ENCODE measurements at regions not wholly inside any gene's neighbourhood (a gene's known extent, or its start where the extent isn't known, plus 50 kb on each side); places are given as distances from the start of the nearest gene placed in this dataset.

GRCh38 chr11:116310698-116311097 is 462.1 kb downstream of the BUD13 start:
- H2AFZ ChIP-seq (ENCODE audit: low read depth, low read length): no peak overlapping the region

DNA sequence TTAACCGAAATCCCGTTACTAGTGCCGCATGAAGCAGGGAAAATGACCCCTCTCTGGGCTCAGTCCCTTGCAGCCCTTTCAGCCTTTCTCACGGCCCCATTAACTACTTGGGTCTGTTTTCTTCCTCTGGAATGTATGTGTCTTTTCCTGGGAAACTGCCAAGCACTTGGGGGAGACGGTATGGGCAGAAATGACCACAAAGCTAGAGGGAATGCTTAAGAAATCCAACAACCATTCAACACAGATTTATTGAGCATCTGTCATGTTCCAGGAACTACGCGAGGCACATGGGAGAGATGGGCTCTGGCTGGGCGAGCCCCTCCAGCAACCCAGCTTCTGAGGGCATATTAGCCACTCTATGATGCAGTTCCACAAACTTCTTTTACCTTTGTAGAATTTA is 462.6 kb downstream of the BUD13 start:
- Histone ChIP-seq H4K20me1 (ENCODE audit: insufficient read depth) (no peaks in the 10 kb centered on the region), H3K9me2 (ENCODE audit: insufficient read depth, low read length) (no peaks in the 10 kb centered on the region), H3K4me3 (ENCODE audit: low read length) (no peak overlapping the region), H3K36me3 (ENCODE audit: insufficient read depth, low read length) (no peaks in the 10 kb centered on the region), H3K9me3 (ENCODE audit: low read length) (no peaks in the 10 kb centered on the region), H3K79me2 (replicated peaks; ENCODE audit: insufficient read depth, low read length) (no peaks in the 10 kb centered on the region), H3K4me2 (ENCODE audit: low read length) (no peak overlapping the region), H2AFZ (ENCODE audit: low read depth, low read length) (no peak overlapping the region), H3K9ac (ENCODE audit: low read length) (no peak overlapping the region), H3F3A (ENCODE audit: insufficient read depth, low read length, poor library complexity, severe bottlenecking) (no peaks in the 10 kb centered on the region), H3K27me3 (ENCODE audit: insufficient read depth, low read depth, low read length) (no peaks in the 10 kb centered on the region), H3K27ac (ENCODE audit: low read length) (no peak overlapping the region)
- TF ChIP-seq REST (IDR thresholded peaks at IDR 0.05; ENCODE audit: borderline replicate concordance) (no peak), SMC3 (conservative IDR thresholded peaks at IDR 0.05; ENCODE audit: poor library complexity) (no peak), EZH2 (IDR thresholded peaks at IDR 0.05; ENCODE audit: borderline replicate concordance, insufficient read depth, low read length, poor library complexity, severe bottlenecking) (no peak)

More at GRCh38 chr11:116310698-116311097, 462.1 kb downstream of the BUD13 start:
- TF ChIP-seq RAD21 (conservative IDR thresholded peaks at IDR 0.05): no peak
- TF ChIP-seq TAF1 (IDR thresholded peaks at IDR 0.05; ENCODE audit: low read depth): no peak
- no peak for TF ChIP-seq EP300 (conservative IDR thresholded peaks at IDR 0.05; ENCODE audit: poor library complexity, severe bottlenecking)
- no peak for TF ChIP-seq MXI1 (conservative IDR thresholded peaks at IDR 0.05; ENCODE audit: poor library complexity, severe bottlenecking)
- no peak for TF ChIP-seq EZH2 (IDR thresholded peaks at IDR 0.05; ENCODE audit: borderline replicate concordance, insufficient read depth, low read length, poor library complexity, severe bottlenecking)
- TF ChIP-seq SMC3 (conservative IDR thresholded peaks at IDR 0.05; ENCODE audit: poor library complexity): no peak
- no peak for TF ChIP-seq CTCF (IDR thresholded peaks at IDR 0.05; ENCODE audit: poor library complexity, severe bottlenecking)
- no peak for TF ChIP-seq POLR2AphosphoS5 (IDR thresholded peaks at IDR 0.05)
- no peak for TF ChIP-seq REST (IDR thresholded peaks at IDR 0.05; ENCODE audit: borderline replicate concordance)
- H3K4me2 ChIP-seq (ENCODE audit: low read length): no peak overlapping the region
- H3K27me3 ChIP-seq (ENCODE audit: insufficient read depth, low read depth, low read length): no peaks in the 10 kb centered on the region
- no peaks in the 10 kb centered on the region for H3K9me2 ChIP-seq (ENCODE audit: insufficient read depth, low read length)
- no peak overlapping the region for H3K4me3 ChIP-seq (ENCODE audit: low read length)
- H3F3A ChIP-seq (ENCODE audit: insufficient read depth, low read length, poor library complexity, severe bottlenecking): no peaks in the 10 kb centered on the region
- H3K79me2 ChIP-seq (replicated peaks; ENCODE audit: insufficient read depth, low read length): no peaks in the 10 kb centered on the region
- H3K36me3 ChIP-seq (ENCODE audit: insufficient read depth, low read length): no peaks in the 10 kb centered on the region
- H3K27ac ChIP-seq (ENCODE audit: low read length): no peak overlapping the region
- H3K9me3 ChIP-seq (ENCODE audit: low read length): no peaks in the 10 kb centered on the region
- no peak overlapping the region for H3K9ac ChIP-seq (ENCODE audit: low read length)
- H4K20me1 ChIP-seq (ENCODE audit: insufficient read depth): no peaks in the 10 kb centered on the region

Measured in neural cell (in vitro differentiated cells).